Subcutaneous abdominal adipose tissue (tissue), 5 donors: ENCODE measurements at regions not wholly inside any gene's neighbourhood (a gene's known extent, or its start where the extent isn't known, plus 50 kb on each side); places are given as distances from the start of the nearest gene placed in this dataset.
"Not testable (repeated sequence)": the region's sequence is repeated elsewhere in the genome, so short reads cannot be mapped to it uniquely, and the experiment has no call there.

Source experiments
- H3K27ac ChIP-seq: one replicate; pipeline ENCODE4 v1.7.0; 2013; ENCODE audit warnings: low read depth, mild to moderate bottlenecking, inconsistent platforms, low read length, moderate library complexity
- H3K27me3 ChIP-seq, 5 donors: one replicate each; pipeline ENCODE4 v1.7.0; 2013; ENCODE audit warnings: low read length in 5 of 5, inconsistent platforms in 1 of 5; ENCODE audit not compliant: control insufficient read depth in 5 of 5, insufficient read depth in 4 of 5
- H3K36me3 ChIP-seq, 5 donors: one replicate each; pipeline ENCODE4 v1.7.0; 2013; ENCODE audit warnings: low read length in 5 of 5; ENCODE audit not compliant: control insufficient read depth in 5 of 5, insufficient read depth in 5 of 5
- H3K4me1 ChIP-seq, 5 donors: one replicate each; pipeline ENCODE4 v1.7.0; 2013; ENCODE audit warnings: low read length in 5 of 5, mild to moderate bottlenecking in 3 of 5, moderate library complexity in 1 of 5; ENCODE audit not compliant: control insufficient read depth in 5 of 5, insufficient read depth in 5 of 5
- H3K4me3 ChIP-seq, 5 donors: one replicate each; pipeline ENCODE4 v1.7.0; 2013; ENCODE audit warnings: low read length in 5 of 5, low read depth in 1 of 5
- H3K9ac ChIP-seq, 5 donors: one replicate each; pipeline ENCODE4 v1.7.0; 2013; ENCODE audit warnings: low read length in 5 of 5, mild to moderate bottlenecking in 4 of 5, moderate library complexity in 3 of 5
- H3K9me3 ChIP-seq, 5 donors: one replicate each; pipeline ENCODE4 v1.7.0; 2013; ENCODE audit warnings: low read length in 5 of 5; ENCODE audit not compliant: control insufficient read depth in 5 of 5
- donor health status: healthy.
- donor health status: healthy.
- donor health status: healthy.
- donor health status: healthy.
- donor health status: healthy.

- Histone ChIP-seq H3K36me3 (no peaks in the 10 kb centered on the region), H3K27me3 (no peaks in the 10 kb centered on the region), H3K9me3 (peaks cover 0 to 3% (median 0%) of the 10 kb centered on the region in 5 donors), H3K27ac (no peak overlapping the region), H3K4me3 (no peak overlapping the region), H3K9ac (no peak overlapping the region), H3K4me1 (no peaks in the 10 kb centered on the region)
Observed at GRCh38 chr11:49442669-49443068, 234.3 kb upstream of the FOLH1 start.

GRCh38 chr11:49439901-49440300 lies 231.5 kb upstream of the FOLH1 start:
- H3K27ac ChIP-seq, H3K9ac ChIP-seq, H3K36me3 ChIP-seq, H3K9me3 ChIP-seq, H3K4me3 ChIP-seq, H3K4me1 ChIP-seq, H3K27me3 ChIP-seq: not testable (repeated sequence)

GRCh38 chr11:49434308-49434707 lies 225.9 kb upstream of the FOLH1 start:
- H3K27me3 ChIP-seq, H3K36me3 ChIP-seq, H3K4me3 ChIP-seq, H3K27ac ChIP-seq, H3K9ac ChIP-seq, H3K9me3 ChIP-seq, H3K4me1 ChIP-seq: not testable (repeated sequence)

- Histone ChIP-seq H3K27me3 (no peaks in the 10 kb centered on the region), H3K27ac (no peak overlapping the region), H3K9ac (no peak overlapping the region), H3K4me1 (no peaks in the 10 kb centered on the region), H3K9me3 (peaks cover 0 to 3% (median 0%) of the 10 kb centered on the region in 5 donors), H3K4me3 (no peak overlapping the region), H3K36me3 (no peaks in the 10 kb centered on the region)
Observed at GRCh38 chr11:49432242-49432848, 223.9 kb upstream of the FOLH1 start.

- Histone ChIP-seq H3K9me3 (peaks cover 0 to 3% (median 0%) of the 10 kb centered on the region in 5 donors), H3K4me1 (no peaks in the 10 kb centered on the region)
Observed at GRCh38 chr11:49424136-49424535, 215.7 kb upstream of the FOLH1 start.

GRCh38 chr11:49418877-49419276 lies 210.5 kb upstream of the FOLH1 start:
- H3K9me3 ChIP-seq, H3K36me3 ChIP-seq, H3K4me3 ChIP-seq, H3K27ac ChIP-seq, H3K9ac ChIP-seq, H3K27me3 ChIP-seq, H3K4me1 ChIP-seq: not testable (repeated sequence)

More at GRCh38 chr11:49424136-49424535, 215.7 kb upstream of the FOLH1 start:
- Histone ChIP-seq H3K27me3 (no peaks in the 10 kb centered on the region), H3K36me3 (no peaks in the 10 kb centered on the region), H3K9ac (no peak overlapping the region), H3K27ac (no peak overlapping the region), H3K4me3 (no peak overlapping the region)

- Histone ChIP-seq H3K36me3 (no peaks in the 10 kb centered on the region), H3K9ac (no peak overlapping the region), H3K4me3 (no peak overlapping the region), H3K4me1 (peaks cover 0 to 3% (median 0%) of the 10 kb centered on the region in 5 donors), H3K27me3 (no peaks in the 10 kb centered on the region), H3K9me3 (no peaks in the 10 kb centered on the region), H3K27ac (no peak overlapping the region)
Observed at GRCh38 chr11:49405743-49406142, 197.3 kb upstream of the FOLH1 start.

- not testable (repeated sequence) for H3K9me3 ChIP-seq, H3K27me3 ChIP-seq, H3K4me1 ChIP-seq, H3K4me3 ChIP-seq, H3K36me3 ChIP-seq, H3K9ac ChIP-seq, H3K27ac ChIP-seq
Observed at GRCh38 chr11:49395789-49396188, 187.4 kb upstream of the FOLH1 start.

- not testable (repeated sequence) for H3K4me3 ChIP-seq, H3K36me3 ChIP-seq, H3K9ac ChIP-seq, H3K4me1 ChIP-seq, H3K27me3 ChIP-seq, H3K27ac ChIP-seq, H3K9me3 ChIP-seq
Observed at GRCh38 chr11:49390362-49390761, 182.0 kb upstream of the FOLH1 start.

GRCh38 chr11:49389149-49389548 lies 180.7 kb upstream of the FOLH1 start:
- H3K4me3 ChIP-seq, H3K4me1 ChIP-seq, H3K27ac ChIP-seq, H3K9ac ChIP-seq, H3K36me3 ChIP-seq, H3K27me3 ChIP-seq, H3K9me3 ChIP-seq: not testable (repeated sequence)

GRCh38 chr11:49384371-49384770 lies 176.0 kb upstream of the FOLH1 start:
- H3K27ac ChIP-seq, H3K27me3 ChIP-seq, H3K9ac ChIP-seq, H3K4me1 ChIP-seq, H3K9me3 ChIP-seq, H3K4me3 ChIP-seq, H3K36me3 ChIP-seq: not testable (repeated sequence)
